ENCODE measurements at regions not wholly inside any gene's neighbourhood (a gene's known extent, or its start where the extent isn't known, plus 50 kb on each side); places are given as distances from the start of the nearest gene placed in this dataset.

GRCh38 chr13:44086389-44086788 lies 206.7 kb downstream of the LACC1 start:
- no peak overlapping the region for H3K4me3 ChIP-seq (replicated peaks in 1 of 3; ENCODE audit: low read depth in 2 of 3, low read length in 3 of 3)
- intact Hi-C loops (cut with micrococcal nuclease): no loop called here
- Mint-ChIP-seq H3K27ac (no peak overlapping the region), H3K4me3 (no peak overlapping the region), H3K9me3 (peaks cover 10 to 27% (median 18%) of the 10 kb centered on the region in 7 donors), H3K27me3 (ENCODE audit: low read depth in 3 of 3) (peaks cover 0 to 1% (median 0%) of the 10 kb centered on the region in 3 donors), H3K4me1 (peaks cover 18% of the 10 kb centered on the region), H3K36me3 (no peaks in the 10 kb centered on the region)
- no peak overlapping the region for H3K27ac ChIP-seq (ENCODE audit: low read depth in 1 of 2, low read length in 2 of 2)
- no peak overlapping the region for H3K9ac ChIP-seq (ENCODE audit: insufficient read depth, low read length, poor library complexity, severe bottlenecking)
- H4K20me1 ChIP-seq (ENCODE audit: insufficient read depth, low read length): no peaks in the 10 kb centered on the region
- no peak for TF ChIP-seq CTCF (IDR thresholded peaks at IDR 0.05)
- H3K9me3 ChIP-seq (replicated peaks in 1 of 2; ENCODE audit: control insufficient read depth in 1 of 2, insufficient read depth in 1 of 2, low read length in 2 of 2): peaks cover 2 to 11% of the 10 kb centered on the region in 2 donors
- H2AFZ ChIP-seq (ENCODE audit: insufficient read depth, low read depth, low read length, poor library complexity, severe bottlenecking): no peak overlapping the region
- WGBS (ENCODE audit: insufficient coverage): no CpG with 5 or more reads among the region's 1 CpG
- H3K4me1 ChIP-seq (ENCODE audit: control insufficient read depth in 1 of 2, insufficient read depth in 2 of 2, low read length in 2 of 2): peaks cover 9 to 14% of the 10 kb centered on the region in 2 donors
- H3K27me3 ChIP-seq (ENCODE audit: control insufficient read depth in 2 of 2, insufficient read depth in 2 of 2, low read length in 2 of 2): no peaks in the 10 kb centered on the region
- no peaks in the 10 kb centered on the region for H3K36me3 ChIP-seq (replicated peaks in 1 of 2; ENCODE audit: control insufficient read depth in 1 of 2, insufficient read depth in 2 of 2, low read length in 2 of 2)
- H3K79me2 ChIP-seq (ENCODE audit: insufficient read depth, low read length): no peaks in the 10 kb centered on the region
- no peak for DNase-seq
- H3K4me2 ChIP-seq (replicated peaks; ENCODE audit: extremely low read depth, low read length, poor library complexity, severe bottlenecking): no peak overlapping the region

DNA sequence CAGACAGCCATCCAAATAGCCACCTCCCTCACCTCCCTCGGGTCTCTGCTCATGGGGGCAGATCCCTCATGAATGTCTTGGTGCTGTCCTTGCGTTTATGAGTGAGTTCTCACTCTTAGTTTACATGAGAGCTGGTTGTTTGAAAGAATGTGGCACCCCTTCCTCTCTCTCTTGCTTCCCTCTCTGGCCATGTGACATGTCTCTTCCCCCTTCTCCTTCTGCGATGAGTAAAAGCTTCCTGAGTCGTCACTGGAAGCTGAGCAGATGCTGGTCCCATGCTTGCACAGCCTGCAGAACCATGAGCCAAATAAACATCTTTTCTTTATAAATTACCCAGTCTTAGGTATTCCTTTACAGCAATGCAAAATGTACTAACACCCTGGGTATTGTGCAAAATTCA lies 208.7 kb downstream of the LACC1 start:
- H3K27ac Mint-ChIP-seq: peak overlapping the region in 1 of 7 donors; percentile 32
- H3K4me2 ChIP-seq (replicated peaks; ENCODE audit: extremely low read depth, low read length, poor library complexity, severe bottlenecking): no peak overlapping the region
- 11% methylated on average over 1 of the region's 4 CpGs for WGBS (ENCODE audit: insufficient coverage)
- DNase-seq: peak in 1 of 3 donors; percentile 32
- H3K4me3 Mint-ChIP-seq: no peak overlapping the region
- H3K36me3 ChIP-seq (replicated peaks in 1 of 2; ENCODE audit: control insufficient read depth in 1 of 2, insufficient read depth in 2 of 2, low read length in 2 of 2): no peaks in the 10 kb centered on the region
- no peaks in the 10 kb centered on the region for H3K27me3 ChIP-seq (ENCODE audit: control insufficient read depth in 2 of 2, insufficient read depth in 2 of 2, low read length in 2 of 2)
- H2AFZ ChIP-seq (ENCODE audit: insufficient read depth, low read depth, low read length, poor library complexity, severe bottlenecking): no peak overlapping the region
- intact Hi-C loops (cut with micrococcal nuclease): no loop called here
- H3K9me3 Mint-ChIP-seq: peaks cover 9 to 16% (median 10%) of the 10 kb centered on the region in 7 donors
- H3K4me1 ChIP-seq (ENCODE audit: control insufficient read depth in 1 of 2, insufficient read depth in 2 of 2, low read length in 2 of 2): peaks cover 9 to 23% of the 10 kb centered on the region in 2 donors
- H3K4me1 Mint-ChIP-seq: peaks cover 27% of the 10 kb centered on the region
- TF ChIP-seq CTCF (IDR thresholded peaks at IDR 0.05): no peak
- H3K79me2 ChIP-seq (ENCODE audit: insufficient read depth, low read length): no peaks in the 10 kb centered on the region
- no peaks in the 10 kb centered on the region for H3K27me3 Mint-ChIP-seq (ENCODE audit: low read depth in 3 of 3)
- peaks cover 2 to 11% of the 10 kb centered on the region in 2 donors for H3K9me3 ChIP-seq (replicated peaks in 1 of 2; ENCODE audit: control insufficient read depth in 1 of 2, insufficient read depth in 1 of 2, low read length in 2 of 2)
- no peak overlapping the region for H3K27ac ChIP-seq (ENCODE audit: low read depth in 1 of 2, low read length in 2 of 2)
- H3K4me3 ChIP-seq (replicated peaks in 1 of 3; ENCODE audit: low read depth in 2 of 3, low read length in 3 of 3): no peak overlapping the region
- H4K20me1 ChIP-seq (ENCODE audit: insufficient read depth, low read length): no peaks in the 10 kb centered on the region
- no peaks in the 10 kb centered on the region for H3K36me3 Mint-ChIP-seq
- H3K9ac ChIP-seq (ENCODE audit: insufficient read depth, low read length, poor library complexity, severe bottlenecking): no peak overlapping the region
